ENCODE measurements at regions not wholly inside any gene's neighbourhood (a gene's known extent, or its start where the extent isn't known, plus 50 kb on each side); places are given as distances from the start of the nearest gene placed in this dataset.

DNA sequence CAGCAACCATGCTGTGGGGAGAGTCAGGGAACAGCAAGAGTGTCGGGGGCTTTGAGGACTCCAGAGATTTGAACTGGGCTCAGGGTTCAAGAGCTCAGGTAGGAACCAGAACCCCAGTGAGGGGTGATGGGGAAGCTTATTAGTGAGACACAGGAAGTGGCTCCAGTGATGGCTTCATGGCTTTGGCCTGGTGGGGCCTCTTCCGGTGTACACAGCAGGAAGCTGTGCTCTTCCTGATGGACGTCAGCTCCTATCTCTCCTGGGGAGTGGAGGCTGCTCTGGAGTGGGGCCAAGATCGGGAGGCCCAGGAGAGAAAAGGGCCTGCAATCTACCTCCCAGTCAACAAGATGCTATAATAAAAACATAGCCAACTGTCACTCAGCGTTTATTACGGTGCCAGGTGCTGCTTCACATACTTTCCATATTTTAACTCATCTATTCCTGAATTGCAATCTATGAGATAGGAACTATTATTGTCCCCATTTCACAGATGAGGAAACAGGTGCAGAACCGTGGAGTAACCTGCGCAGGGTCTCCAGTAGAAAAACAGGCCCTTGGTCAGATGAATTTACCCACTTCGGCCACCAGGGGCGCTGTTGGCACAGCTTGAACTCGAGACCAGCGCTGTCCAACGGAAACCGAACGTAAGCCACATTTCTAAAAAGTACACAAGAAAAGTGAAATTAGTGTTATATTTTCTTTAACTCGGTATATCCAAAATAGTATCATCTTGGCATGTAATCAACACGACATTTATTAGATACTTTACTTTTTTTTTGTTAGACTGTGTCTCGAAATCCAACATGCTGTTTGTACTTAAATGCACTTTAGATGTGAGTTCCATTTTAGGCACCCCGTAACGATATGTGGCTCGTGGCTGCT lies 63.6 kb upstream of the DLK1 start:
- in situ Hi-C loops (cut with HindIII; ENCODE audit: low sequenced_read_pairs), result loop anchor here (25.0 kb wide), 1 partner anchor 251 kb away; no protein-coding TSS in a partner anchor
- DNase-seq (ENCODE audit: low read depth, low spot score), result peak; percentile 64

DNA sequence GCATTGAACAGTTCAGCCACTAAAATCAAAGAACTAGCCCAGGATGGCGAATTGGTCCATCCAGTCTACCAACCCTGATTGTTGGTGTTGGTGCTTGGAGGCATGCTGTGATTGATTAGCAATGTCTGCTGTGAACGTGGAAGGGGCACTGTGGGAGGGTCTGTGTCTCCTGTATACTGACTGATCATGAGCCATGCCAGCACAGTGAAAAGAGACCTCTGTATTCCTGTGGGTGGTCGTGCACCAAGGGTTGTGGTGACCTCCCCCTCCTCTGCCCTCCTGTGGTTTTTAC lies 63.0 kb upstream of the DLK1 start:
- in situ Hi-C loops (cut with HindIII; ENCODE audit: low sequenced_read_pairs), result loop anchor here (25.0 kb wide), 1 partner anchor 251 kb away; no protein-coding TSS in a partner anchor
- TF ChIP-seq, protein P1, sequence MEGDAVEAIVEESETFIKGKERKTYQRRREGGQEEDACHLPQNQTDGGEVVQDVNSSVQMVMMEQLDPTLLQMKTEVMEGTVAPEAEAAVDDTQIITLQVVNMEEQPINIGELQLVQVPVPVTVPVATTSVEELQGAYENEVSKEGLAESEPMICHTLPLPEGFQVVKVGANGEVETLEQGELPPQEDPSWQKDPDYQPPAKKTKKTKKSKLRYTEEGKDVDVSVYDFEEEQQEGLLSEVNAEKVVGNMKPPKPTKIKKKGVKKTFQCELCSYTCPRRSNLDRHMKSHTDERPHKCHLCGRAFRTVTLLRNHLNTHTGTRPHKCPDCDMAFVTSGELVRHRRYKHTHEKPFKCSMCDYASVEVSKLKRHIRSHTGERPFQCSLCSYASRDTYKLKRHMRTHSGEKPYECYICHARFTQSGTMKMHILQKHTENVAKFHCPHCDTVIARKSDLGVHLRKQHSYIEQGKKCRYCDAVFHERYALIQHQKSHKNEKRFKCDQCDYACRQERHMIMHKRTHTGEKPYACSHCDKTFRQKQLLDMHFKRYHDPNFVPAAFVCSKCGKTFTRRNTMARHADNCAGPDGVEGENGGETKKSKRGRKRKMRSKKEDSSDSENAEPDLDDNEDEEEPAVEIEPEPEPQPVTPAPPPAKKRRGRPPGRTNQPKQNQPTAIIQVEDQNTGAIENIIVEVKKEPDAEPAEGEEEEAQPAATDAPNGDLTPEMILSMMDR (IDR thresholded peaks at IDR 0.05; ENCODE audit: low read depth, low read length), result no peak
- no peak for DNase-seq (ENCODE audit: low read depth, low spot score)
- H3K4me3 ChIP-seq (ENCODE audit: low read depth, low read length), result no peak overlapping the region

More for the DNA sequence above, 63.6 kb upstream of the DLK1 start:
- TF ChIP-seq, protein P1 (IDR thresholded peaks at IDR 0.05; ENCODE audit: low read depth, low read length), result peak; percentile 84
- H3K4me3 ChIP-seq (ENCODE audit: low read depth, low read length), result no peak overlapping the region

DNA sequence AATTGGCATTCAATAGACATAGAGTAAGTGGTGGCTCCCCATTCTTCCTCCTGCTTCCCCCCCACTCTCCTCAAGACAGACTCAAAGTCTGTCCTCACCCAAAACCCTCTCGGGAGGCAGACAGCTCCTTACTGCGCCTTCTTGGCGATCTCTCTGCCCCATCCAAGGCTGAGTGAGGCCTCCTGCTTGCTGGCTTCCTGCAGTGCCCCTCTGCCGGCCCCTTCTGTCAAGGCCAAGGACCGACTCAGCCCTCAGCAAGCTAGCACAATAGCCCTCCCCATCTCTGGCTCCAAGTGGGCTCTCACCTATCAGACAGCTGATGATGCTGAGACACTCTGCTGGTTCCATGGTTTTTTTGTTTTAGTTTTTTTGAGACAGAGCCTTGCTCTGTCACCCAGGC lies 62.5 kb upstream of the DLK1 start:
- in situ Hi-C loops (cut with HindIII; ENCODE audit: low sequenced_read_pairs), result loop anchor here (25.0 kb wide), 1 partner anchor 252 kb away; no protein-coding TSS in a partner anchor
- TF ChIP-seq, protein P1 (IDR thresholded peaks at IDR 0.05; ENCODE audit: low read depth, low read length), result no peak
- no peak overlapping the region for H3K4me3 ChIP-seq (ENCODE audit: low read depth, low read length)
- DNase-seq (ENCODE audit: low read depth, low spot score), result no peak

DNA sequence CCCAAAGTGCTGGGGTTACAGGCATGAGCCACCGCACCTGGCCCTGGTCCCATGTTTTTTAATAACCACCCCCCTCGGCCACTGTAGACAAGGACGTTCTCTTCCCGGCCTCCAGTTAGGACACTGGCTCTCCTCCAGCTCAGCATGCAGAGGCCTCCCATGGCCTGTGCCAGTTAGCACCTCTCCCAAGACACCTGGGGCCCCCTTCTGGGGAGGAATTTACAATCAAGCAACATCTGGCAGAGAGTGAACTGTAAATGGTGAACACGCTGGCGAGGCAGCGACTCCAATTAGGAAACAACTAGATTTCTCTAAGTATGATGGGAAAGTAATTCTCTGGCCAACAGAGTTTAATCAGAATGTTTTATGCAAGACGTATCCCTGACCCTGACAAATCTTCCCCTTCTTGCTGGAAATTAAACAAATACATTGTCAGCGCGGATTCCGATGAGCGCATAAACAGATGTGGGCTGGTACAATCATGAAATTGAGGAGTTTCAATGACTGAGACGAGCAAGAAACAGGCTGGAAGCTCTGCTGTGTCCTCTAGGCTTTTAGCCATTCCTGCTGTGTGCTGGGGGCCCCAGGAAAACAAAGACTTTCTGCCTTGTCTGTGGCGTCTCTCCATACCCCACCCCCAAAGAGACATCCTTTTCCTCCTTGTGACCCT lies 61.7 kb upstream of the DLK1 start:
- in situ Hi-C loops (cut with HindIII; ENCODE audit: low sequenced_read_pairs), result loop anchor here (25.0 kb wide), 1 partner anchor 253 kb away; no protein-coding TSS in a partner anchor
- TF ChIP-seq, protein P1 (IDR thresholded peaks at IDR 0.05; ENCODE audit: low read depth, low read length), result no peak
- no peak overlapping the region for H3K4me3 ChIP-seq (ENCODE audit: low read depth, low read length)
- peak; percentile 50 for DNase-seq (ENCODE audit: low read depth, low spot score)

DNA sequence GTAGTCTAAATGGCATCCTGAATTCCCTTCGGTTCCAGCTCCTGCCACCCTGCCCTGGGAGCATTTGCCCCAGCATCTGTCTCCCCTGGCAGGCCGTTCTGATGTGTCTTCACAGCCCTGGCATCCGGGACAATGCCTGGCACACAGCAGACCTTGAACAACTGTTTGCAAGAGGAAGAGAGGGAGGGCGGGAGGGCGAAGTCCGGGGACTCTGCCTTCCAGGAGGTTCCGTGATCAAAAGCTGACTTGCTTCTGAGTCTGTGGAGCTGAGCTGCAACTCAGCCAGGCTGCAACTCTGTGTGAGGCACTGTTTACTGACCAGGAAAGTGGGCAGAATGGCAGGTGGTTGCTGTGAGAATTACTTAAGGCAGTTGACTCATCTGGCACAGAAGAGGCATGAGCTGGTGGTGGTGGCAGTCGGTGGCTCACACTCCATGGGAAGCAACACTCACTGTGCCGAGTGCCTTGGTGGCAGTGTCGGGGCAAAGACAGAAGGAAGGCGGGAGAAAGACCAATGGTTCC lies 61.1 kb upstream of the DLK1 start:
- no peak overlapping the region for H3K4me3 ChIP-seq (ENCODE audit: low read depth, low read length)
- TF ChIP-seq, protein P1 (IDR thresholded peaks at IDR 0.05; ENCODE audit: low read depth, low read length), result no peak
- in situ Hi-C loops (cut with HindIII; ENCODE audit: low sequenced_read_pairs), result loop anchor here (25.0 kb wide), 1 partner anchor 253 kb away; no protein-coding TSS in a partner anchor
- no peak for DNase-seq (ENCODE audit: low read depth, low spot score)

DNA sequence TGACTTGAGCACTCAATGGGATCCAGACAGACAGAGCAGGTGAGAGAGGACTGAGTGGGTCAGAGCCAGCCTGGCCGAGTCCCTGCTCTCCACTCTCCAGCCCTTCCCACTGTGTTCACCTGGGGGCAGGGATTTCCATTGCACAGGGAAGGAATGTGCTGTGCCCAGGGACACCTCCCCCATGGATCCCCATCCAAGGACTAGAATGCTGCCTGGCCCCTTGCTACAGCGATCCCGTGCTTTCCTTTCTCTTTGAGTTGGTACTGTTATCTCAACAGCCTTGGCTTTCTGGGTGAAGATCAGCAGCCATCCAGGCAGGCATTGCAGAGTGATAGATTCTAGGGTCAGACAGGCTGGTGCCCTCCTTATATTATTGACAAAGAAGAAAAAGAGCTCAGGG lies 60.3 kb upstream of the DLK1 start:
- in situ Hi-C loops (cut with HindIII; ENCODE audit: low sequenced_read_pairs), result loop anchor here (25.0 kb wide), 1 partner anchor 254 kb away; no protein-coding TSS in a partner anchor

More for the DNA sequence above, 60.3 kb upstream of the DLK1 start:
- TF ChIP-seq, protein P1 (IDR thresholded peaks at IDR 0.05; ENCODE audit: low read depth, low read length), result no peak
- no peak for DNase-seq (ENCODE audit: low read depth, low spot score)
- no peak overlapping the region for H3K4me3 ChIP-seq (ENCODE audit: low read depth, low read length)

All from astrocyte of the spinal cord (primary cell).